HFFc6 (cell line): ENCODE measurements at regions not wholly inside any gene's neighbourhood (a gene's known extent, or its start where the extent isn't known, plus 50 kb on each side); places are given as distances from the start of the nearest gene placed in this dataset.

ENCODE experiments used
- DNase-seq: peaks from one replicate; pipeline ENCODE4 v3.0.0-alpha.2; 2018
- H3K27ac Mint-ChIP-seq: 2 replicates; pipeline ENCODE4 v1.8.0; 2020; ENCODE audit warnings: mild to moderate bottlenecking, mixed read lengths
- H3K27me3 Mint-ChIP-seq: 2 replicates; pipeline ENCODE4 v1.8.0; 2021; ENCODE audit warnings: mild to moderate bottlenecking, moderate library complexity, mixed read lengths; ENCODE audit not compliant: insufficient read depth
- H3K36me3 Mint-ChIP-seq: 2 replicates; pipeline ENCODE4 v1.8.0; 2021; ENCODE audit warnings: low read depth, mixed read lengths
- H3K4me1 Mint-ChIP-seq: 2 replicates; pipeline ENCODE4 v1.8.0; 2020; ENCODE audit warnings: low read depth, mixed read lengths
- H3K4me3 Mint-ChIP-seq: 2 replicates; pipeline ENCODE4 v1.8.0; 2020; ENCODE audit warnings: mild to moderate bottlenecking, moderate library complexity, mixed read lengths
- H3K9me3 Mint-ChIP-seq: 2 replicates; pipeline ENCODE4 v1.8.0; 2020; ENCODE audit warnings: mild to moderate bottlenecking, mixed read lengths
- TF ChIP-seq, protein P1 (sequence below): fragments of 200-600 bp; sonication (generic); IDR thresholded peaks from 2 replicates; pipeline ENCODE4 v1.5.0; 2021; ENCODE audit warnings: antibody characterized with exemption, mild to moderate bottlenecking

DNA sequence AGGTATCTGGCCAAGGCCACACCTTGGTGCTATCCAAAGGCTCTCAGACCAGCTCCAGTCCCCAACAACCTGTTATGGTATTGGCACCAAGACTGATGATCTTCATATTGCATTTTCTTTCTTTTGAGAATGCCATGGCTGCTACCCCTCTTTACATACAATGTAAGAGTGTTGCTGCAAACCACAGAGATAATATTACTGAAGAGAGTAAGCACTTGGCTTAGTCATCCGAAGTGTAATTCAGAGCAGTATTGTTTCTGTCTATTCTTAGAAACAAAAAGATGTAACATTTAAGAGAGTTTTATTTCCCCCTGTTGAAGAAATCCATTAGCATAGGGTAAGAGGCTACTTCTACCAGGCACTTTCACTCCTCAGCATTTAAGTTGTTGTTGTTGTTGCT lies 212.5 kb downstream of the C6orf118 start:
- Mint-ChIP-seq H3K36me3 (no peaks in the 10 kb centered on the region), H3K4me3 (no peak overlapping the region), H3K4me1 (no peaks in the 10 kb centered on the region), H3K9me3 (peaks cover 49% of the 10 kb centered on the region), H3K27me3 (no peaks in the 10 kb centered on the region; the same call in 1 of the 2 replicates), H3K27ac (no peak overlapping the region)
- TF ChIP-seq, protein P1, sequence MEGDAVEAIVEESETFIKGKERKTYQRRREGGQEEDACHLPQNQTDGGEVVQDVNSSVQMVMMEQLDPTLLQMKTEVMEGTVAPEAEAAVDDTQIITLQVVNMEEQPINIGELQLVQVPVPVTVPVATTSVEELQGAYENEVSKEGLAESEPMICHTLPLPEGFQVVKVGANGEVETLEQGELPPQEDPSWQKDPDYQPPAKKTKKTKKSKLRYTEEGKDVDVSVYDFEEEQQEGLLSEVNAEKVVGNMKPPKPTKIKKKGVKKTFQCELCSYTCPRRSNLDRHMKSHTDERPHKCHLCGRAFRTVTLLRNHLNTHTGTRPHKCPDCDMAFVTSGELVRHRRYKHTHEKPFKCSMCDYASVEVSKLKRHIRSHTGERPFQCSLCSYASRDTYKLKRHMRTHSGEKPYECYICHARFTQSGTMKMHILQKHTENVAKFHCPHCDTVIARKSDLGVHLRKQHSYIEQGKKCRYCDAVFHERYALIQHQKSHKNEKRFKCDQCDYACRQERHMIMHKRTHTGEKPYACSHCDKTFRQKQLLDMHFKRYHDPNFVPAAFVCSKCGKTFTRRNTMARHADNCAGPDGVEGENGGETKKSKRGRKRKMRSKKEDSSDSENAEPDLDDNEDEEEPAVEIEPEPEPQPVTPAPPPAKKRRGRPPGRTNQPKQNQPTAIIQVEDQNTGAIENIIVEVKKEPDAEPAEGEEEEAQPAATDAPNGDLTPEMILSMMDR: no peak
- DNase-seq: no peak

DNA sequence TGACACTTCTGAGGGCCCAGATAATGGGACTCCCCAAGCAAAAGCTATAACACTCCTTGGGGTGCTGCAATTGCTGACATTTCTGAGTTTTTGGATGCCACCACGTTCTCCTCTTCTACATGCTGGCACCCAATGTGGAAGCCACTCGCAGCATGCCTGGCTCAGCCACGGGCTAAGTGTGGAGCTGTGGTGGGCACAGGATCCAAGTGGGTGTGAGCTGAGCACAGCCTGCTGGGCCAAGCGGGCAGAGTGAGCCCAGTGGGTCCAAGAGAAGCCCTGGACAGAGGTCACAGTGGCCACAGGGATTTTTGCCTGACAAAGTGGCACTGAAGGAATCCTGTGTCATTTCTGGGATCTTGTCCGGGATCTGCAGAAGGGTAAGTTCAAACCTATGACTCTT lies 213.2 kb downstream of the C6orf118 start:
- Mint-ChIP-seq H3K36me3 (no peaks in the 10 kb centered on the region), H3K9me3 (peaks cover 50% of the 10 kb centered on the region), H3K4me1 (no peaks in the 10 kb centered on the region), H3K4me3 (no peak overlapping the region), H3K27me3 (no peaks in the 10 kb centered on the region; the same call in 1 of the 2 replicates), H3K27ac (no peak overlapping the region)
- TF ChIP-seq, protein P1: no peak
- no peak for DNase-seq

DNA sequence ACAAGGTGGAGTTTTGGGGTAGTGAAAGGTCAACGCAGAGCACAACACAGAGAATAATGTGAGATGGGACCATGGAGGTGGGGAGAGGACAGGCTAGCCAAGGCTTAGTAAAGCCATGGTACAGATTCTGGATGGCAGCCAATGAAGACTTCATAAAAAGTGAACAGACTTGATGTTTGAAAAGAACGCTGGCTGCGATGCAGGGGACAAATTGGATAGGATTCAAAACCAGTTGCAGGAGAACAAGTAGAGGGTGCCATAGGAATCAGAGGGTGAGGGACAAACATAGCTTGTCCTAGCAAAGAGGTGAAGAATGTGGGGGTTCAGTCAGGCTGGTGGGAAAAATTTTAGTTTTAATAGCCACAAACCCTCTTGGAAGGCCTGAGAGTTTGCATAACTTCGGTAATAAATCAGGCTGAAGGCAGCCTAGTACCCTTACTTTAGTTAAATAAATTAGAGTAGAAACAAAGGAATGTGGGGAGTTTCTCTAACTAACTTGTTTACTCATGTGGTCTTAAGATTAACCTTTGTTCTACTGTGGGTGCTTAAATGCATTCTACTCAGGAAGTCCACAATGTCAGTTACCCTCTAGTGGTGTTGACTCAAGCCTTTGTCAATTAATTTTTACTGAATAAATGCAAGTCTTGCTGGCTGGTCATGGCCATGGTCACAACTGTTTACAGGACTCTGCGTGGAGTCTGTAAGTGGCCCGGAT lies 216.4 kb downstream of the C6orf118 start:
- H3K27me3 Mint-ChIP-seq: no peaks in the 10 kb centered on the region; the same call in 1 of the 2 replicates
- H3K4me1 Mint-ChIP-seq: no peaks in the 10 kb centered on the region

DNA sequence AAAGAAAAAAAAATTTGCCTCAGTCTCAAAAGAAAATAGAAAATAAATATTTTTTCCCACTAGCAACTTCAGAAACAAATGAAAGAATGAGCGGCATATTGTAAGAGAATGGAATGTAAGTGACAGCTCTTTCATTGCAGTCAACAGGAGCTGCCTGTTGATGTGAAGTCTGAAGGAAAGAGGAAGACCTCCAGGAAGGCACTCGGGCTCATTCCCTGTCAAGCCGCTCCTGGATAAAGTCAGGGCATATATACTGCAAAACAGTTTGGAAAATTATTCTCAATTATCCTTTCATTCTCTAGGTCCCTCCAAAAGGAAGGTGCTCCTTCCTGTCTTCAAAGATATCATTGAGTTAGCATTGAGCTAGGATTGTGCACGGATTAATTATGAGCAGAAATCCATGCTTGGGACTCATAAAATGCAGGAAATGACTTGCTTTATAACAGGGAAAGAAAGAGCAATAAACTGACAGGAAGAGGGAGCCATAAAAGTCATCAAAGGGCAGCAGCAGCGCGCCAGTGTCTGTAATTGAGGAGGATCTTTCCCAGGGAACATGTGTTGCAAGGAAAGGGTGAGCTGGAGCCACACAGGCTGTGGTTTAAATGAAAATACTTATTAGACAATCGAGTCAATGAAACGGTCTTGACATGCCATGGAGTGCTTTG lies 218.2 kb downstream of the C6orf118 start:
- no peak for DNase-seq
- Mint-ChIP-seq H3K4me1 (no peaks in the 10 kb centered on the region), H3K4me3 (no peak overlapping the region), H3K9me3 (peaks cover 60% of the 10 kb centered on the region), H3K27ac (no peak overlapping the region), H3K36me3 (peaks cover 8% of the 10 kb centered on the region; the same call in 1 of the 2 replicates), H3K27me3 (no peaks in the 10 kb centered on the region; the same call in 1 of the 2 replicates)
- TF ChIP-seq, protein P1: no peak

More for the DNA sequence above, 216.4 kb downstream of the C6orf118 start:
- H3K9me3 Mint-ChIP-seq: peaks cover 68% of the 10 kb centered on the region
- peaks cover 8% of the 10 kb centered on the region; the same call in 1 of the 2 replicates for H3K36me3 Mint-ChIP-seq
- H3K4me3 Mint-ChIP-seq: no peak overlapping the region
- TF ChIP-seq, protein P1: no peak
- no peak for DNase-seq
- H3K27ac Mint-ChIP-seq: no peak overlapping the region

DNA sequence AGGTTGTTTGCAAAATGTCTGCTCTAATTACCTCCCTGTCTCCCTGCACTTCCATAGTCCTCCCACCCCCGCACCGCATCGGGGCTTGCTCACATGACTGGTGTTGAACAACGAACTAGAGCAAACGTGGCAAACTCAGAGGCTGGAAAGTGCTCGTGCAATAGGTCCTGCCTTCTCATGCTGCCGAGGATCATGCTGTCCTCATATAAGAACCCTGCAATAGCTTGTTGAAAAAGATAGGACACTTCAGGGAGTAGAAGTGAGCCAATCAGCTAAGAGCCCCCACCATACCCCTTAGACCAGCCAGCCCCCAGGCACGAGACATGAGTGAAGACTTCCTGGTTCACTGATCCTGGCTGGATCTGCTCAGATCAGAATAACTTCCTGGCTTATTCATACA lies 219.2 kb downstream of the C6orf118 start:
- TF ChIP-seq, protein P1: no peak
- Mint-ChIP-seq H3K4me3 (no peak overlapping the region), H3K27me3 (no peaks in the 10 kb centered on the region; the same call in 1 of the 2 replicates), H3K36me3 (peaks cover 8% of the 10 kb centered on the region; the same call in 1 of the 2 replicates), H3K4me1 (no peaks in the 10 kb centered on the region), H3K27ac (no peak overlapping the region), H3K9me3 (peaks cover 58% of the 10 kb centered on the region)
- DNase-seq: no peak
